ENCODE measurements at regions not wholly inside any gene's neighbourhood (a gene's known extent, or its start where the extent isn't known, plus 50 kb on each side); places are given as distances from the start of the nearest gene placed in this dataset.

DNA sequence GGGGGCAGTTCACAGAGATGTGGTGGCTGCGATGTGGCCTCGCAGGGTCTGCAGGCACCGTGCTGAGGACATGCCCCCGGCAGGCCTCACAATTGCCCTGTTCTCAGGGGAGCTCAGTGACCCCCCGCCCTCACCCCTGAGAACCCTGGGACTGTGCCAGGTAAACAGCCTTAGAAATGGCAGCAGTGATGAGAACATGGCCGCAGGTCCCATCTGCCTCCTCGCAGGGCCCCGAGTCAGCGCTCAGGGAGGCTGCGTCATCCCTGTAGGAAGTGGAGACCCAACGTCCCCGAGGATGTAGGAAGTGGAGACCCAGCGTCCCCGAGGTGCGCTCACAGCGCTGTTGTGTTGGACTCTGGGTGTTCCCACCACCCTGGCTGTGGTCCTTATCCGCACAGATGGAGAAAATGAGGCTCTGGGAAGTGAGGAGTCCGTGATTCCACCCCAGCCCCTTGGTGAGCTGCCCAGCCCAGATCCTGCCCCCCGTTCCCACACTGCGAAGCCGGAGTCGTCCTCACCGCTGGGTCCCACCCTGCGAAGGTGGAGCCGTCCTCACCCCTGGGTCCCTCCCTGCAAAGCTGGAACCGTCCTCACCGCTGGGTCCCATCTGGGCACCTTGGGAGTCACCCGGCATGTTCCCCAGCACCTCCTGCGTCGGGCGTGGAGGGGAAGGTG lies 1086.8 kb downstream of the BRD1 start:
- DNase-seq = no peak

DNA sequence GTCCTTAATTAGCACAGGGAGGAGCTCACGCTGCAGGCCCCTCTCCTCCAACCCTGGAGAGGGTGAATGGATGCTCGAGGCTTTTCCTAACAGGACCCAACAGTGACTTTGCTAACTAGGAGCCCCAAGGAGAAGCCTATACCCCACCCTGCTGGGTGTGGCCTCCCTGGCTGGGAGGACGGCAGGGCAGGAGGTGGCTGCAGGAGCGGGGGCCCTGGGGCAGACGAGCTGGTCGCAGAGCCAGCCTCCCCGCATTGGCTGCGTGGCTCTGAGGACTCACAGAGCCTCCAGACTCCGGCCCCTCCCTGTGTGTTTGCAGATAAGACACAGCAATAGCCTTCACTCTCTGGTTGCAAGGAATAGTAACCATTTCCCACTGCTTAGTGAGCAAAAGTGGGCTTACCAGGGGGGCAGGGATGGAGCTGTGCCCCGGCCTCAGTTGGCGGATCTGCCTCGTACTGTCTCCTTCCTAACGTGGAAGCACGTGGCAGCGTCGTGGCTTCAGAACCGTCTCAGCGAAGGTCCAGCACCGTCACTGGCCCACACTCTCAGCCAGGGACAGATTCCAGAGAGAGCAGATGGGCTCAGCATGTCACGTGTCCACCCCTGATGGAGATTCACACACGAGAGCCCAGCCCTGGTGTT lies 1087.5 kb downstream of the BRD1 start:
- no peak for DNase-seq

DNA sequence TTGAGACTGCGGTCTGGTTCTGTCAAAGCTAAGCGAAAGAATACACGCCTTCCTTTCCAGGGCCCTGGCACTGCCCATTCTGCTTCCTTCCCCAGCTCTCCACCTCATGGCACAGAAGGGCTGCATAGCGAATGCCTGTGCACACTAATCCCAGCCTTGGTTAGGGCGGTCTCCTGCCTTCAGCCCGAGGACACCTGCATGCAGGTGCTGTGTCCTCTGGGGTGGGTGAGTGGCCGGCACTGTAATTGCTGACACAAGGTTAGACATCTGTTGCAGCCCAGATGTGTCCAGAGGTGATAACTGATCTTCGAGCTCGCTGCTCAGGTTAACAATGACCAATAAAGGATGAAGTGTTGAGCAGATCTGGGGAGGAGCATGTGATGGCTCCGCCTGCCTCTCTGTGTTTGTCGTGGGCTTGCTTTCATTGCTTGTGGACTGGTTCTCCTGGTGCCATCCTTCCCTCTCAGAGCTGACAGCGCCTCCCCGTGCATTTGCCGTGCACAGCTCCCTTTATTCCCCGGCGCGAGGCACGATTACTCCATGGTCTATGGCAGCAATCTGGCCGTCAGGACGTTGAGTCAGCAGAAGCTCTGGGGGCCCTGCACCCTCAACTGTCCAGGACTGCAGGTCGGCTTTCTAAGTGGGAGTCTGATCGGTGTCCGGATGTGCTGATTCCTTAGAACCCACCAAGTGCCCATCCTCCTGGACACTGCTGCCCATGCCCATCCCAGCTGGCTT lies 1088.2 kb downstream of the BRD1 start:
- DNase-seq = no peak

DNA sequence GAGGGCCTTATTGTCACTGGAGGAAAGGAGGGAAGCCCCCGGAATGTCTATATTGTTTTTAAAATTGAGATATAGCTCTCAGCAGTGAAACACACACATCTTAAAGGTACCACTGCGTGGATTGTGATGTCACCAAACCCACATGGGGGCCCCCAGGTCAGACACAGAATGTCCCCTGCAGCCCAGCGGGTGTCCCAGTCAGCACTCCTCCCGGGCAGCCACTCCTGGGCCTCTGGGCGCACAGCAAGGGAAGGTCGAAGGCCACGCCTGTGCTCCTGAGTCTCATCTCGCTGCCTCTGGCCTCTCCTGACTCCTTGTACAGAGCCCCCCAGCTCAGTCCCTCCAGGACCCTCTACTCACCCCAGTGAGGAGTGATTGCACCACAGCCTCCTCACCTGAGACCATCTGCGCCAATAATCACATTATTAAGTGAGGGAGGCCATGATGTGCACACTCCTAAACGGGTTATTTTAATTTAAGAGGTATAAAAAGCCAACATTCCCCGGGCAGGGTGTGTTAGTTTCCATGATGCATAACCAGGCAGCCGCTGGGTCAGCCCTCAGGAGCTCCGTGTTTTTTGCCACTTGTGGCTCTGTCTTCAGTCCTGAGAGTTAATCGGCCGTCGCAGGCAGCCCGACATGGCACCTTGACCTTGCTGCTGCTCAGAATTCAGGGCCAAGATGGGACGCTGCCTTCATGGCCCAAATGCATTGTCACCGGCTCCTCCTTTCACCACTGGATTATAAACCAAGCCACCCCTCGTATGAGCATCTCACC lies 1089.3 kb downstream of the BRD1 start:
- DNase-seq = no peak

DNA sequence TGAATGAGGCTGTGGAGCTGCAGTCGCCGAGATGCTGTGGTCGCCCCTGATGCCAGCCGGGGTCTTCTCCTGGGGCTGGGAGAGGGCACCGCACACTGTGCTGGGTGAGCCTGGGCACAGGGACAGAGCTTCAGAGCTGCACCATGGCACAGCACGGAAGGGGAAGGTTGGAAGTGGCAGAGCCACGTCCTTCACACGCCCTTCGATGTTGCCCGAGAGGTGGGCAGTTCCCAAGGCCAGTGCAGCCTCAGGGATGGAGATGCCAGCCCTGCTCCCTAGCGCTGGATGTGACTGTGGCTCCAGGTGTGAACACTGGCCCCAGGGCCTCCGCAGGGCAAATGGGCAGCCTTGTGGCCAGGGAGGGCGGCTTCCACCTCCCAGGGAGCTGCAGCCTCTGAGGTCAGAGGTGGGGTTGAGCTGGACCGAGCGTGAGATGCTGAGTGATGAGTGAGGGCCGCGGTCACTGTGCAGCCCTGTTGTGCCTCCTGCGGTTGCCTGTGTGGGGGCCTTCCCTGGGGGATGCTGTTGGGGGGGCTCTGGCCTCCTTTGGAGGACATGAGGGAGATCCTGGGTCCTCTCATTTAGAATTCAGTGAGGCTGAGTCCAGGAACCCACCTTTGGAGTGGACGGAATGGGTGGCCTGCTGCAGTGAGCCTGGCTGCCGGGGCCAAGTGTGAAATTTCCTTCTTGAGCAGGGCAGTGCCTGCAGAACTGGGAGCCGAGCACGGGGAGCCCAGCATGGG lies 1090.0 kb downstream of the BRD1 start:
- DNase-seq = no peak

DNA sequence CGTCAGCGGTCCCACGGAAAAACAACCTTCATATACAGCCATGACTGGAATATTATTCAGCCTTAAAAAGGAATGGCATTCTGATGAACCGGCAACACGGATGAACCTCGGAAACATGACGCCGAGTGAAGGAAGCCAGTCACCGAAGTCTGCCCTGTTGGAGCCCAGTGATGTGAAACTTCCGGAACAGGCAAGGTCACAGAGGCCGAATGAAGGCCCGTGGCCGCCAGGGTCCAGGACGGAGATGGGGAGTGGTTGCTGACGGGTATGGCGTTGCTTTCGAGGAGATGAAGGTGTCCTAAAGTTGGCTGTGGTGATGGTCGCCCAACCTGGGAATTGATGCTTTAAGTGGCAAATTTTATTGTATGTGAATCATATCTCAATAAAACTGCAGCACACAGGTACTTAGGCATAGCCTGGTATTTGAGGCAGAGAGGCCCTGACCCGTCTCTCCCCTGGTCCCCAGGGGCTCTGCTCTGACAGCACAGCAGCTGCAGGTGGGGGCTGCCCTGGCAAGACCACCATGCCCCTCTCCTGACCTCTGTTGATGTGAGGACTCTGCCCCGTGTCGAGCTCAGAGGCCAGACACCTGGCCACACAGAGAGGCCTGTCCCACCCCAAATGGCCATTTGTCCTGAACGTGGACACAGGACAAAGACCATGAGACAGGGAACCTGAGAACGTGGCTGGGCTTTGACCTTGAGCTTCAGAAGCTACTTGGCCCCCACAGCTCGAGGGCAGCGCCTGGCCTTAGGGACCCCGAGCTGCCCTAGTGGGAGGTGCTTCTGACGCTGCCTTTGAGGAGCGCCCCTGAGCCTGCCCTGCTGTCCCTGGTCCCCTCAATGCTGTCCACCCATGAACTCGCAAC lies 1090.8 kb downstream of the BRD1 start:
- no peak for DNase-seq

DNA sequence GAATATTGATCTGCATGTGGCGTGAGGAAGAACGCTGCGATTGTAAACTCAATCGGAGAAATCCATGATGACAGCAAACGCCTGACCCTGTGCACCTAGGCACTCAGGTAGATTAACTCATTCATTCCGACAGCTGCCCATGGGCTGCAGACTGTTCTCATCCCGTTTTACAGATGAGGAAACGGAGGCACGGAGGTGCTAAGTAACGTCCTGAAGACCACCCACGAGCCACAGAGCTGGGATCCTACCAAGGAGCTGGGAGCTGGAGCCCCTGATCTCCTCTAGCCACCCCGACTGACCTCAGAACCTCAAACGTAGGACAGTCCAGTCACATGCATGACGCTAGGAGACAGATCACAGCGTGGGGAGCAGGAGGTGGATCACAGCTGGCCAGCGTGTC lies 1092.7 kb downstream of the BRD1 start:
- DNase-seq = no peak

DNA sequence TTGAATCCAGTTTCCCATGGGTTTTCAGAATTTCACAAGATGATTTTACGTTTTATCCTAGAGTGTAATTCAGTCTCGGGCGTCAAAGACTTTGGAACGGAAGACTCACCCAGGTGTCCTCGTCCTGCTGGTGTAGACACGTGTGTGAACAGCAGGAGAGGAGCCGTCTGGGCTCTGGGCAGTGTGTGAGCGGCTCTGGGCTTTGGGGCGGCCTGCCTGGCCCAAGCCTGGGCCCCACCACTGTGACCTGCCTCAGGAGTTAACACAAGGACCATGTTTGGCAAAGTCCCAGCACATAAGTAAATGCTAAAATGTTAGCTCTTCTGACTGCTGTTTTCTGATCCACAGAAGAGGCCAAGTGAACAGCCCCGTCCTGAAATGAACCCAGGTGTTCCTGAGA lies 1093.3 kb downstream of the BRD1 start:
- no peak for DNase-seq

DNA sequence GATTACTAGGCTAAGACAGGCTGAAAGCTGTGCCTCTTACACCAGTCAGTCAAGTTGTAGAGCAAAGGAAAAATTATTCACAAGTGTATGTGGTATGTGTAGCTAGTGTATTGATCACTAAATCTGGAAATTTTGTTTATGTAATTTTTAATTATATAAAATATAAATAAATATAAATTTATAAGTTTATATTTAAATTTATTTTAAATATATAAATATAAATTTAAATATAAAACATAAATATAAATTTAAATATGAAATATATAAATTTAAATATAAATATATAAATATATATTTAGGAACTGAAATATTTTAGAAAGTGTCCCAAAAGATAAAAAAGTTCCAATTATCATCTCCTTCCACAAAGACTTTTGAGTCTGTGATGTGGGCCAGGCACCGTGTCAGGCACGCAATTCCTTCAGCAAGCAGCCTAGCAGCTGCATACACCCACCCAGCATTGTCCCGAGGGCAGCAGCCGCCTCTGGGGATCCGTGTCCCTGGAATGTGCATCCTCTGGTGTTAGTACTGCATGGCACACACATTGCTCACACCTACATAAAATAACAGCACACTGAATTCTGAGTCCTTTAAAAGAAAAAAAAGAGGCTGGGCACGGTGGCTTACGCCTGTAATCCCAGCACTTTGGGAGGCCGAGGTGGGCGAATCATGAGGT lies 1098.0 kb downstream of the BRD1 start:
- DNase-seq = no peak

DNA sequence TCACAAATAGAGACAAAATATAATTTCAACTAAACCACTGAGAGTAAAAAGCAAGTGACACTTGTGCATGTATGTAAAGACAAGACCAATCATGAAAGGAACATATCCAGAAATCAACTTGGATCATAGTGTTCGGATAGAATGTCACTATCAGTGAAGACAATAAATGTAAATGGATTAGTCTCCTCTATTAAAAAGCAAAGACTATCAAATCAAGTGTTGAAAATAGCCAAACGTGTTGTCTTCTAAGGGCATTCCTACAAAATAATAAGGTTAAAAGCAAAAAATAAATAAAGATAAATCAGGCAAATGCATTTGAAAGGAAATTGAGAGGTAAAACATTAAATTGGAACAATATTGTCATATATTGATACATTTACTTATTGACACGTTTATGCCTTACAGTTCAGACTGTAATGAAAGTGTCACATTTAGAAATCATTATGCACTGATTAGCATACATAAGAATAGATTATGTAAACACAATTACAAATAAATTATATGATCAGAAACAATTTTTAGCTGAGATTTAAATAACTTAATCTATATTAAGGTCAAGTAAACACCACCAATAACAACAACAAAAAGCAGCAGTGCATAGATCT lies 1100.1 kb downstream of the BRD1 start:
- no peak for DNase-seq

DNA sequence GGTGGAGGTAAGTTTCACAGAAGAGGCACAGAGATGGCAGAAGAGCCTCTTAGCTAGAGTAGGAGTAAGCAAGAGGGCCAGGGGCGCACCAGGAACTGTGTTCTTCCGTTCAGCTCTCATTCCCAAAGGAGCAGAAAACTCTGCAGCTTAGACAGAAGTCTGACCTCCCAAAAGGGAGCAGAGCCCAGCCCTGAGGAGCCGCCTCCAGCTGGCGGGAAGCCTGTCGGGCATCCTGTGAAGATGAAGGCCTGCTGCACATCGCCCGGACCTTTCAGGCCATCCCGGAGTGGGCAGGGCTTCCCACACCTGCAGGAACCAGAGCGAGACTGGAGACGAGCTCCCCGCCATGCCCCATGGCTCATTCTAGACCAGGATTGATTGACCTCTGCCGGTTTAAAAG lies 1102.8 kb downstream of the BRD1 start:
- DNase-seq = no peak

DNA sequence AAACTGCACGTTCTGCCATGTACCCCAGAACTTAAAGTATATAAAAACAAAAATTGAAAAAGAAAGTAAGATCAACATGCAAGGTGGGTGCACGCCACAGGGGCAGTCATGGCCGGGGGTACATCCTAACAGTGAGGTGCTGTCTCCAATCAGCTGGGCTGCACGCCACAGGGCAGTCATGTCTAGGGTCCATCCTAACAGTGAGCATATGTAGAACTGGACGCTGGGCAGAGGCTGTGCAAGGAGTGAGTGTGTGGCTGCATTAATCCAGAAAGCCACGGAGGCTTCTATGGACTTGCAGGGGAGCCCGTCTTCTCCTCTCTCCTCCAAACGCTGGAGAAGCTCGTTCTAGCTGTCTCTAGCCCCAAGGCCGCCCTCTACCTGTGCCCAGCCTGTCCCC lies 1105.0 kb downstream of the BRD1 start:
- no peak for DNase-seq

DNA sequence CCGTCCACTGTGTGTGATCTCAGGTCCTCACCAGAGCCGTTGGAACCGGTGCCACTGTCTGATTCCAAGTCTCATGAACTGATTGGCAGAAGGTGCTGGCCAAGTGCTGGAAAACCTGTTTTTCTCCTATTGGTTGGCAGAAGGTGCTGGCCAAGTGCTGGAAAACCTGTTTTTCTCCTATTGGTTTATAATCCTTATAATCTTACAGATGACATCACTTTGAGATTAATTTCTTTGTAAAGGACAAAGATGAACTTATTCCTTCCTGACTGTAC lies 1106.3 kb downstream of the BRD1 start:
- no peak for DNase-seq

DNA sequence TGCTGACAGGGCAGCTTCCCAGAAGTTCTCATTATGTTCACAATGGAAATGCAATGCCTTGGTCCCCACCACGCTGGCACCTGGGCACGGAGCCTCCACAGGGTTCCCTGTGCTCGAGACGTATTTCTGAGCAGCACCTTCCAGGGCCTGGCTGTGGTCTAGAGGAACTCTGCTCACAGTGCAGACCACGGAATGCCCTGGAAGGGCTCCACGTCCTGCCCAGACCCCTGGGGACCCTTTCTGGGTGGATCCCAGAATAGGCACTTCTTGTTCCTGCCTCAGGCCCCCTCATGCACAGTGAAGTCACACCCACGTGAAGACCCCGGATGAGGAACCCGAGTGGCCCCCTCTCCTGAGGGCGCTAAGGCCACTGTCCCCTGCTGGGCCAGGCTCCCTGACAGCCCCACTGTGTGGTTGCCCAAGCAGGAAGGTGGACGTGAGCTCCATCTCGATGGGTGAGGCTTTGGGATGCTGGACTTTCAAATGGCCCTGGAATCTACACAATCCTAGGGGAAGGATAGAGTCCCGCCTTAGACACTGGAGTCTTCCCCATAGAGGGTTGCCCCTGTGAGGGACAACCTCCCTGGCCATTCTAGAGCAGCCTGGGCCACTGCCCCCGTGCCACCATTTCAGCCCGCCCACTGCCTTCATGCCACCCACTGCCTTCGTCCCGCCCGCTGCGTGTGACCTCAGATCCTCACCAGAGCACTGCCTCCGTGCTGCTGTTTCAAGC lies 1106.8 kb downstream of the BRD1 start:
- no peak for DNase-seq

DNA sequence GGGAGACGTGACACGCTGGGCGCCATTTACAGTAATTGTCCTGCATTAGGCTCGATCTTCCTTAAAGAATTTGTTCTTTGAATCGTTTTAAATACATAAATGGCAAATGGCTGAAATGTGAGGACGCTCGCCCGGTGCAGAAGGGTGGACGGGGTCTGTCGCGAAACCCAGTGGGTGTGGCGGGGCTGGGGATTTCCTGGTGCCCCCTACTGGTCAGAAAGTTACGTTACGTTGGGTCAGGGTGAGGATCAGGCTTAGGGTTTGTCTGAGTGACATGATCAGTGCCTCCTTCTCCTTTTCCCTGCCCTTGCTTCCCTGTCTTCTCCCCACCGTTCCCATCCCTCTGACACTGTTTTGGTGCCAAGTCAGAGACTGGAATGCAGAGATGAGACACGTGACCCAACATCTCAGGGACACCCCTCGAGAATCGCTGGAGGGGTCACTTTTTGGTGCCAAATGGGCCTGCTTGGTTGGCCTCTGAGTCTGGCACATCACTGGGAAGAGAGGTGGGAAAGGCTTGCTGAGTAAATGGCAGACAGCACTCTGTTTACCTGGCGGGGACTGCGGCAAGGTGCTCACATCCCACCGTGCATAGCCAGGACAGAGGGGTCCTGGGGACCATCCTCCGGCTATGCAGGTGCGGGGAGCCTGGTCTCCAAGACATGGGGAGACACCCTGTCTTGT lies 1107.6 kb downstream of the BRD1 start:
- DNase-seq = no peak

DNA sequence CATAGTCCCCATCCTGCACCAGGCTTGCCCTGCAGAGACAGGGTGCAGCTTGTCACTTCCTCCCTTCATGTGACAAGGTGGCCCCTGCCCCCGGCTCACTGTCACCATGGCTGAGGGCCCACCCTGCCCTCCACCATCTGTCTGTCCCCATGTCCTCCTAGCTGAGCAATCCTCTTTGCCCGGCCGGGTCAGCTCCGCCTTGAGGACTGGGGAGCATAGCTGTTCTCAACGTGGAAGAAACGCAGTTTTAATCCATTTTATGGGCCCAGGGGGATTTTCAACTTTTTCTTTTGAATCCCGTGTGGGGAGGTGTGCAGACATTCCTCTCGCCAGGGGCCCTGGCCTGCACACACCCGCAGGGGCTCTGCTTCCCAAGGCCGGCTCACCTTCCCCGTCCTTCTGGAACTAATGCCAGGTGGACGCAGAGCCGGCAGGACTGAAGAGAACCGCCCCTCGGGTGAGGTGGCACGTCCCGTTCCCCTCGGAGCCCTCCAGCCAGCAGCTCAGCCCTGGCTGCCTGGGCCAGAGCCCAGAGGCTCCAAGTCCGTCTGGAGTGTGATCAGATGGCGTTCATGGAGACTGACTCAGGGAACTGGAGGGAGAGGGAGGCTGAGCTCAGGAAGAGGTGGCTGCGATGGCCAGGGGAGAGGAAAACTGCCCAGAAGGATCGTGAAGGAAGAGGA lies 1108.7 kb downstream of the BRD1 start:
- no peak for DNase-seq

DNA sequence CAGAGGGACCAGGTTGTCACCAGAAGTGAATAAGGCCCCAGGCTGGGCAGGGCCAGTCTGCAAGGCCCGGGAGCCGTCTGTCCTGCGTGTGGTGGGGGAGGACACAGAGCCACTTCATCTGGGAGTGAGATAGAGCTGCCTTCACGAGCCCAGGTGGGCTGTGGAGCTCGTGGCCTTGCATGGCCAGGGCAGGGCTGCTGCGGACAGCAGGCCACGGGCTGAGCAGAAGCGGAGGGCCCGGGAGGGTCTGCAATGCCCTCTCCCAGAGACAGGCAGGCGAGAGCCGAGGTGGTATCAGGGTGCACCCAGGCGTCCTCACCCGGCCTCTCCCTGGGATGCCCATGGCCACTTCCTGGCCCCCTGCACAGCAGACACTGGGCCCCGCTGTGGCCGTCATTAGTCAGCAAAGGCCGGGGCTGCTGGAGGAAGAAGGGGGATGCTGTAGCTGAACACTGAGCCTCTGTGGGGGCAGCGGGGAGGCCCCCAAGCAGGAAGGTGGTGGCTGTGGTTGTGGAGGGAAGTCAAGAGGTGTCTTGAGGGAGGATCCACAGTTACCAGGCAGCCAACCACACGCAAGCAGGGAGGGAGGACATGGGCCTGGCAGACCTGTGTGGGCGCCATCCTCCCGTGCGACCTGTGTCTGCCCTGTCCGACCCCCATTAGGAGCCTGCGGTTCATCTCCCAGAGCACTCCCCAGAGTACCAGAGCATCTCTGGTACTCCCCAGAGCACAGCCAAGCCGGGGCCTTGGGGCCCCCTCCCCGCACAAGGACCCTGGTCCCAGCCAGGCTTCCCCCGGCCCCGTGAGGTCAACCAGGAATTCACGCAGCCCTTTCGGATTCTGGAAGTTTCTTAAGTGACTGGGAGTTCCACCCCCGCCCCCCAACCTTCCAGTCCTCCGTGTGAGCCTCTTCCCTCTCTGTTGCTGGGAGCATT lies 1109.5 kb downstream of the BRD1 start:
- DNase-seq = no peak

Measured in EL (cell line).